ENCODE measurements at regions not wholly inside any gene's neighbourhood (a gene's known extent, or its start where the extent isn't known, plus 50 kb on each side); places are given as distances from the start of the nearest gene placed in this dataset.

DNA sequence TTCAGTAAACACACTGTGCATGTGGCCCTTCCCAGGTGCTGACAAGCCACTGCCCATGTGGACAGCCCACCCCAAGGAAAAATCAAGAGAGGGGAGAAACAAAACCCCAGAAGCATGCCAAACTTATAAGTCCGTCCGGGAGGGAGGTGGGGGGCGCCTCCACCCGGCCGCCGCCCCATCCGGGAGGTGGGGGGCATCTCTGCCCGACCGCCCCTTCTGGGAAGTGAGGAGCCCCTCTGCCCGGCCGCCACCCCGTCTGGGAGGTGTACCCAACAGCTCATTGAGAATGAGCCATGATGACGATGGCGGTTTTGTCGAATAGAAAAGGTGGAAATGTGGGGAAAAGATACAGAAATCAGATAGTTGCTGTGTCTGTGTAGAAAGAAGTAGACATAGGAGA, 53.8 kb upstream of the C2CD4B start:
- Histone ChIP-seq H2AFZ (ENCODE audit: low read length, unreplicated experiment) (no peak overlapping the region), H3K36me3 (ENCODE audit: insufficient read depth, low read length) (no peaks in the 10 kb centered on the region), H3K4me3 (ENCODE audit: low read depth, low read length) (no peak overlapping the region), H3K79me2 (ENCODE audit: control insufficient read depth, insufficient read depth, low read length, unreplicated experiment) (no peaks in the 10 kb centered on the region), H3K4me1 (ENCODE audit: control insufficient read depth, insufficient read depth, low read length, unreplicated experiment) (no peaks in the 10 kb centered on the region), H3K27ac (ENCODE audit: low read depth, low read length) (no peak overlapping the region), H3K27me3 (ENCODE audit: insufficient read depth, low read length) (peaks cover 61% of the 10 kb centered on the region)

DNA sequence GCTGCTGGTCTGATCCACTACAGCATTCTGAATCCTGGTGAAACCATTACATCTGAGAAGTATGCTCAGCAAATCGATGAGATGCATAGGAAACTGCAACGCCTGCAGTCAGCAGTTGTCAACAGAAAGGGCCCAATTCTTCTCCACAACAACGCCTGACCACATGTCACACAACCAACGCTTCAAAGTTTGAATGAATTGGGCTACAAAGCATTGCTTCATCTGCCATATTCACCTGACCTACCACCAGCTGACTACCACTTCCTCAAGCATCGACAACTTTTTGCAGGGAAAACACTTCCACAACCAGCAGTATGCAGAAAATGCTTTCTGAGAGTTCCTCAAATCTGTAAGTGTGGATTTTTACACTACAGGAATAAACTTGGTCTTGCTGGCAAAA, 54.7 kb upstream of the C2CD4B start:
- H2AFZ ChIP-seq (ENCODE audit: low read length, unreplicated experiment), result no peak overlapping the region
- H3K36me3 ChIP-seq (ENCODE audit: insufficient read depth, low read length), result no peaks in the 10 kb centered on the region
- H3K4me1 ChIP-seq (ENCODE audit: control insufficient read depth, insufficient read depth, low read length, unreplicated experiment), result no peaks in the 10 kb centered on the region
- H3K27me3 ChIP-seq (ENCODE audit: insufficient read depth, low read length), result peaks cover 61% of the 10 kb centered on the region
- H3K27ac ChIP-seq (ENCODE audit: low read depth, low read length), result no peak overlapping the region
- H3K79me2 ChIP-seq (ENCODE audit: control insufficient read depth, insufficient read depth, low read length, unreplicated experiment), result no peaks in the 10 kb centered on the region
- H3K4me3 ChIP-seq (ENCODE audit: low read depth, low read length), result no peak overlapping the region

DNA sequence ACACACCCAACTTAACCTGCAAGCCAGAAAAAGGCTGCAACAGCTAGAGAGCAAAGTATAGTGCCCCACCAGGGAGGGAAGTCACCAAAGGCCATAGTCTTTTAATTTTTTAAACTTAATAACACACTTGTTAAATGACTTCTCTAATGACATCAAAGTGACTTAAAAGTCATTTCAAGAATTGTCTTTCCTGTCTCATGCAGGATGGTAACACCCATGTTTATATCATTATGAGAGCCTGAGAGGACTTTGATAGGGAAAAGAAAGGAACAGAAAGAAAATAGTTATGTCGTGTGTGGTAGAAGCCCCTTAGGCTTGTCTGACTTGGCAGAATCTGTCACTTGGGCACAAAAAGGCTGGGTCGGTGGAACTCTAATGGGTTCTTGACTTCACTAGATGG, 57.9 kb upstream of the C2CD4B start:
- H2AFZ ChIP-seq (ENCODE audit: low read length, unreplicated experiment), result no peak overlapping the region
- no peaks in the 10 kb centered on the region for H3K36me3 ChIP-seq (ENCODE audit: insufficient read depth, low read length)
- no peaks in the 10 kb centered on the region for H3K4me1 ChIP-seq (ENCODE audit: control insufficient read depth, insufficient read depth, low read length, unreplicated experiment)
- peaks cover 49% of the 10 kb centered on the region for H3K27me3 ChIP-seq (ENCODE audit: insufficient read depth, low read length)
- H3K27ac ChIP-seq (ENCODE audit: low read depth, low read length), result no peak overlapping the region
- H3K79me2 ChIP-seq (ENCODE audit: control insufficient read depth, insufficient read depth, low read length, unreplicated experiment), result no peaks in the 10 kb centered on the region
- H3K4me3 ChIP-seq (ENCODE audit: low read depth, low read length), result no peak overlapping the region

DNA sequence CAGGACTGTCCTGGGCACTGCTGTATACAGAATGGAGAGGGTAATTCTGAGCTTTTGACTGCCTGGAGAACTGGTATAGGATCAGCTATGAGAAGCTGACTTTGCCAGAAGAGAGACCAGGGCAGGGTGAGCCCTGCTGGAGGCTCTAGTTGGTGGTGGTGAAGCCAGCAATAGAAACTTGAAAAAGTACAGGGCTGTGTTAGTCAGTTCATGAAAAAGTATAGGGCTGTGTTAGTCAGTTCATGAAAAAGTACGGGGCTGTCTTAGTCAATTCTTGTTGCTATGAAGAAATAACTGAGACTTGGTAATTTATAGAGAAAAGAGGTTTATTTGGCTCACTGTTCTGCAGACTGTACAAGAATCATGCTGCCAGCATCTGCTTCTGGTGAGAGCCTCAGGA, 63.5 kb upstream of the C2CD4B start:
- no peaks in the 10 kb centered on the region for H3K36me3 ChIP-seq (ENCODE audit: insufficient read depth, low read length)
- H3K4me1 ChIP-seq (ENCODE audit: control insufficient read depth, insufficient read depth, low read length, unreplicated experiment), result no peaks in the 10 kb centered on the region
- no peaks in the 10 kb centered on the region for H3K79me2 ChIP-seq (ENCODE audit: control insufficient read depth, insufficient read depth, low read length, unreplicated experiment)
- H3K4me3 ChIP-seq (ENCODE audit: low read depth, low read length), result no peak overlapping the region
- H3K27ac ChIP-seq (ENCODE audit: low read depth, low read length), result no peak overlapping the region
- H2AFZ ChIP-seq (ENCODE audit: low read length, unreplicated experiment), result no peak overlapping the region
- peaks cover 54% of the 10 kb centered on the region for H3K27me3 ChIP-seq (ENCODE audit: insufficient read depth, low read length)

DNA sequence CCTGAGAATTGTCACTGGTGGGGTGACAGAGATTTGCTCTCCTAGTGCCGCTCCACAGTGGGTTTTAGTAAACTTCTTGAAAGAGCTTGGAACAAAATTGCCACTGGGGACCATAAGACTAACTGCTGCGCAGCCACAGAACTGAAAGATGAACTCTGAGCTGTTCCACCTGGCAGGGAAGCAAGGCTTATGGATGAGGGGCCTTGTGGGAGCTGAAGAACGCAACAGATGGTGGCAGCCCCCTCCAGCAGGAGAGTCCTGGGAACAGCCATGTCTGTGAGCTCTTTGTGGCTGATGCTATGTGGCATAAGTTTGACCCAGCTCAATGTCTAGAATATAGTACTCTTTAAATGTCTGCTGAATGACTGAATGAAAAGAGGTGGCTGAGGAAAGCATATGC, 66.8 kb upstream of the C2CD4B start:
- no peak overlapping the region for H2AFZ ChIP-seq (ENCODE audit: low read length, unreplicated experiment)
- no peak overlapping the region for H3K27ac ChIP-seq (ENCODE audit: low read depth, low read length)
- H3K4me1 ChIP-seq (ENCODE audit: control insufficient read depth, insufficient read depth, low read length, unreplicated experiment), result no peaks in the 10 kb centered on the region
- H3K4me3 ChIP-seq (ENCODE audit: low read depth, low read length), result no peak overlapping the region
- H3K79me2 ChIP-seq (ENCODE audit: control insufficient read depth, insufficient read depth, low read length, unreplicated experiment), result no peaks in the 10 kb centered on the region
- peaks cover 68% of the 10 kb centered on the region for H3K27me3 ChIP-seq (ENCODE audit: insufficient read depth, low read length)
- no peaks in the 10 kb centered on the region for H3K36me3 ChIP-seq (ENCODE audit: insufficient read depth, low read length)

DNA sequence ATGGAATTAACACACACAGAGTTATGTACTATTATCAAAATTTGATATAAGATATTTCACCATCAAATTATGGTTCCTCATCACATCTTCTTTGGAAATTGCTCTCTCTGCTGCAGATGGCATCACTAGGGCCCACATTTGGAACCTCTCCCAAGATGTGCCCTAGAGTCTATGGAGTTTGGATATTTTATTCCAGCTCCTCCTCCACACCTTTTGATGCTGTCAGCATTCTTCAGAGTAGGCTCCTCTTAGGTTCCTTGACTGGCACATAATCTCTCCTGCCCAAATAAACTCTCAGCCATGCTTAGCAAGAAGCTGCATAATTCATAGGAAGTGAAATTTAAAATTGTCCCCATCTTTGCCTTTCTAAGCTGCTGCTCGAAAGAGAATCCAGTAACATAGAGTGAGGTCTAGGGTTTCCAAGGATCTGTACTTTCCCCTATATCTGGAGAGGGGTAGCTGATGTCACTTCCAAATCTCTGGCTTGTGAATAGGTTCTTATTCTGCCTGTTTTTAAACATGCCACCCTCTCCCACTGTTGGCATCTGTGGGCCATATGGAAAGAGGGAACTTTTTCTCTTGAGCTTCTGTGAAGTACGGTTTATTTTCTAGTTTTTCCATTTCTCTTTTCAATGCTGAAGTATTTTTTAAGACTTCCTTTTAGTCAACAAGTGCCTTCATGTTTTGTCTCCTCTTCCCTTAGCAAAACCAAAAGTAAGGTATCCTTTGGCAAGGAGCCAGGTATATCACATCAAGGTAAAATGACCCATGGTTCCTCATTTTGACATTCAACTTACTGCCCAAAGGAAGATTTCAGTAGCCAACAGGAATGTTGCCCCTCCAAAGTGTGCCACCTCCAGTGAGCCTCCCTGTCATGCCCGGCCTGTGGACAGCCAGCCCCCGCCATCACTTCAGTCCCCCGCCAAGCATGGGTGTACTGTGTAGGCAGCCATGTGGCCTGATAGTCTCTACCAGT, 75.3 kb upstream of the C2CD4B start:
- no peak overlapping the region for H3K27ac ChIP-seq (ENCODE audit: low read depth, low read length)

DNA sequence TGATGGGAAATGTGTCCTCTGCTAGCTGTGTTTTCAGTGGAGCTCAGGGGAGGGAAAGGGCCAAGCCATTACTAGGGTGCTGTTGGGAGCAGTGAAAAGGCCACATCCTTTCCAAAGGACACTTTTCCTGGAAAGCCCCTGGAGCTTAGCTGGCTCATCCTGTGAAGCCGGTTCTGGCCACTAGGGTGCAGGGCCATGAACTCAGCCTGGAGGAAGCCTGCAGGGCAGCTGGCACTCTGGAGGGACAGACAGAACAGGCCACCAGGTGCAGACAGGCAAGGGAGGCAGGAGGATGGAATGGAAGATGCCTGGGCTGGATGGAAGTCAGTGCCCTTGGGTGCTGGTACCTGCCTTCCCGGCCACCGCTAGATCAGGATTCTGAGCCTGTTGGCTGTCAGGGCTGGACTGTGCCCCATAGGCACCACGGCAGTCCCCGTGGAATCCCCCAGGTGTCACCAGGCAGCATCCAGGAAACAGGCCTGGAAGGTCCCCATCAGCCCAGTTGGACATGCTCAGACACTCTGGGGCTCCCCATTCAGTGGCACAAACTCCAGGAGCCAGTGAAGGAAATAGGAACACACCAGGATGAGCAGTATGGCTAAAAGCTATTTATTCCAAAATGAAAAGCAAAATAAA, 76.2 kb upstream of the C2CD4B start:
- H3K4me1 ChIP-seq (ENCODE audit: control insufficient read depth, insufficient read depth, low read length, unreplicated experiment), result no peaks in the 10 kb centered on the region
- no peak overlapping the region for H3K27ac ChIP-seq (ENCODE audit: low read depth, low read length)
- H3K36me3 ChIP-seq (ENCODE audit: insufficient read depth, low read length), result no peaks in the 10 kb centered on the region
- no peak overlapping the region for H3K4me3 ChIP-seq (ENCODE audit: low read depth, low read length)
- peaks cover 48% of the 10 kb centered on the region for H3K27me3 ChIP-seq (ENCODE audit: insufficient read depth, low read length)
- H3K79me2 ChIP-seq (ENCODE audit: control insufficient read depth, insufficient read depth, low read length, unreplicated experiment), result no peaks in the 10 kb centered on the region
- no peak overlapping the region for H2AFZ ChIP-seq (ENCODE audit: low read length, unreplicated experiment)

More for the DNA sequence above, 75.3 kb upstream of the C2CD4B start:
- no peaks in the 10 kb centered on the region for H3K79me2 ChIP-seq (ENCODE audit: control insufficient read depth, insufficient read depth, low read length, unreplicated experiment)
- no peaks in the 10 kb centered on the region for H3K4me1 ChIP-seq (ENCODE audit: control insufficient read depth, insufficient read depth, low read length, unreplicated experiment)
- H2AFZ ChIP-seq (ENCODE audit: low read length, unreplicated experiment), result no peak overlapping the region
- no peaks in the 10 kb centered on the region for H3K36me3 ChIP-seq (ENCODE audit: insufficient read depth, low read length)
- H3K4me3 ChIP-seq (ENCODE audit: low read depth, low read length), result no peak overlapping the region
- H3K27me3 ChIP-seq (ENCODE audit: insufficient read depth, low read length), result peaks cover 45% of the 10 kb centered on the region

DNA sequence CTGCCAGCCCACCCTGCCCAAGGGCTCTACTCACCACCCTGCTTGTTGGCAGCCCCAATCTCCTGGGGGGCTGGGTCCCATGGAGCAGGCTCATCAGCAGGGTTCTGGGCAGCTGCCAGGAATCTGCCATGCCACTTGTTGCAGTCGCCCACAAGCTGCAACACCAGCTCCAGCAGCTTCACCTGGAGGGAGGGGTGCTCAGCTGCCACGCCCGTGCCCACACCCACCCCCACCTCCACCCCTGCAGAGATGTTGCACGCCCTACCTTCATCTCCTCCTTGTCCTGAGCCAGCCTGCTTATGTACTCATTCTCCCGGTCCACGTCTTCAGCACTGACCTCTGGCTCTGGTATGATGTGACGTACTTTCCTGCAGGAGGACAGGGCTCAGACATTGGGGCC, 77.9 kb upstream of the C2CD4B start:
- Histone ChIP-seq H3K4me1 (ENCODE audit: control insufficient read depth, insufficient read depth, low read length, unreplicated experiment) (no peaks in the 10 kb centered on the region), H3K79me2 (ENCODE audit: control insufficient read depth, insufficient read depth, low read length, unreplicated experiment) (no peaks in the 10 kb centered on the region), H3K36me3 (ENCODE audit: insufficient read depth, low read length) (no peaks in the 10 kb centered on the region), H2AFZ (ENCODE audit: low read length, unreplicated experiment) (no peak overlapping the region), H3K4me3 (ENCODE audit: low read depth, low read length) (no peak overlapping the region), H3K27me3 (ENCODE audit: insufficient read depth, low read length) (peaks cover 46% of the 10 kb centered on the region), H3K27ac (ENCODE audit: low read depth, low read length) (no peak overlapping the region)

DNA sequence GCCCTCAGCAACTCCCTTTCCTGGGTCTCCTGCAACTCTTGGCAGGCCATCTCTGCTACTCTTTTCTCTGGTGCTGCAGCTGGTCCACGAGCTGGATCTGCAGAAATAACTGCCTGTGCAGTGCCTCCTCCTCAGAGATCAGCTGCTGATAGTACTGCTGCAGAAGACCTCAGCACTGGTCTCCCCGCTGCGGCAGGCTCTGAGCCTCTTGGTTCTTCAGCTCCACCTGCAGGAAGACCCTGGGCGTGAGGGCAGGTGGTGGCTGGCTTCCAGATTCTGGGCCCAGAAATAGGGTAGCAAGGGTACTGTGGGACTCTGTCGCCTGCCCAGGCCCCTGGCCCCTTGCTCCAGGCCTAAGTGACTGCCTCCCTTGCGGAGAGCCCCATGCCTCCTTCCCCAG, 79.7 kb upstream of the C2CD4B start:
- Histone ChIP-seq H3K4me1 (ENCODE audit: control insufficient read depth, insufficient read depth, low read length, unreplicated experiment) (no peaks in the 10 kb centered on the region), H3K4me3 (ENCODE audit: low read depth, low read length) (no peak overlapping the region), H2AFZ (ENCODE audit: low read length, unreplicated experiment) (no peak overlapping the region), H3K27ac (ENCODE audit: low read depth, low read length) (no peak overlapping the region), H3K36me3 (ENCODE audit: insufficient read depth, low read length) (no peaks in the 10 kb centered on the region), H3K79me2 (ENCODE audit: control insufficient read depth, insufficient read depth, low read length, unreplicated experiment) (no peaks in the 10 kb centered on the region), H3K27me3 (ENCODE audit: insufficient read depth, low read length) (peaks cover 41% of the 10 kb centered on the region)

DNA sequence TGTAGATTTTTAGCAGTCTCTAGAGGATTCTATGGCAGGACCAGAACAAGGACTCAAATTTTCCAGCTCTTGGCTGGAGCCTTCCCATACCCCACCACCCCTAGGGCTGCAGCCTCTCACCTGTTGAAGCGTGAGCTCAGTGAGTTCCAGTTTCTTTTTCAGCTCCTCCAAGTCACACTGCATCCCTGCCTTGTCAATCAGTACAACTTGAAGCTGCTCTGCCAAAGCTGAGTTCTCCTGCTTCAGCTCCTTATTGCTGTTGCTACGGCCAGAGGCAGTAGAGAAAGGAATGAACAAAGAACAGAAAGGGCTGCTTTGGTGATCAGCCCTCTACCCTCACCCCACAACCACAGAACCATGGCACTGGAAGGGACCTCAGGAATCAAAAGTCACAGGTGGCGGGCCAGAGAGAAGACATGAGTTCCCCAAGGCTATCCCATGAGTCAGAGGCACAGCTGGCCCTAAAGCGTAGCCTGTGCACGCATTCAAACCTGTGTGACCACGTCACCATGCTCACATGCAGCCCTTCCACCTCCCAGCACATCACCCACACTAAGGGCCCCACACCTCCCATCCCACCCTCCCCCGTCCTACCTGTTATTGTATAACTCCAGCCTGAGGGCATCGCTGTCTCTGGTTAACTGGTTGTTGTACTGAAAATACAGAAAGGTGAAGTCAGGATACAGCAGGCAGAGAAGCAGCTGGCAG, 83.3 kb upstream of the C2CD4B start:
- H2AFZ ChIP-seq (ENCODE audit: low read length, unreplicated experiment), result no peak overlapping the region
- H3K4me1 ChIP-seq (ENCODE audit: control insufficient read depth, insufficient read depth, low read length, unreplicated experiment), result no peaks in the 10 kb centered on the region

More for the DNA sequence above, 83.3 kb upstream of the C2CD4B start:
- no peak overlapping the region for H3K27ac ChIP-seq (ENCODE audit: low read depth, low read length)
- no peaks in the 10 kb centered on the region for H3K79me2 ChIP-seq (ENCODE audit: control insufficient read depth, insufficient read depth, low read length, unreplicated experiment)
- no peak overlapping the region for H3K4me3 ChIP-seq (ENCODE audit: low read depth, low read length)
- H3K36me3 ChIP-seq (ENCODE audit: insufficient read depth, low read length), result no peaks in the 10 kb centered on the region
- peaks cover 52% of the 10 kb centered on the region for H3K27me3 ChIP-seq (ENCODE audit: insufficient read depth, low read length)
